Hypothalamus (tissue), 51 donors: ENCODE measurements at regions not wholly inside any gene's neighbourhood (a gene's known extent, or its start where the extent isn't known, plus 50 kb on each side); places are given as distances from the start of the nearest gene placed in this dataset.
A peak's percentile ranks its signal among the peaks of the same experiment; 100 is the strongest.
"Not testable (repeated sequence)": the region's sequence is repeated elsewhere in the genome, so short reads cannot be mapped to it uniquely, and the experiment has no call there.

Source experiments
- DNase-seq, 51 donors: peaks; one replicate each; lab custom pipeline; 2025; lab: John Stamatoyannopoulos, UW

DNA sequence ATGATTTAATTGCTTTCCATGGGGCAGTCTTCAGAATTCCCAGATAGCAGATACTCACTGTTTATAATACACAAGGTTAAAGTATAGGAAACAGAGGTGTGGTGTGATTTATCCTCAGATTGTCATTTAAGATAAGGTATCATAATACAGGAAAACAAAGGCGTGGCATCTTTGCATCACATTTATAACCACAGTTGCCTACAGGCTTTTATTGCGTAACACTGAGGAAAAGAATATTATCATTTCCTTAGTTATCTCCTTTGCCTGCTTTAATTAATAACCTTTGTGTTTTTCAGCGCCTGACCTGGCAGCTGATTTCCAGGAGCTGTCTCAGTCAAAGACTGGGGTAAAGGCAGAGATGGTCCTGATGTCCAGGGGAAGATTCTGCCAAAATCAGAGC, 68.8 kb downstream of the SSX7 start:
- DNase-seq, result no peak

DNA sequence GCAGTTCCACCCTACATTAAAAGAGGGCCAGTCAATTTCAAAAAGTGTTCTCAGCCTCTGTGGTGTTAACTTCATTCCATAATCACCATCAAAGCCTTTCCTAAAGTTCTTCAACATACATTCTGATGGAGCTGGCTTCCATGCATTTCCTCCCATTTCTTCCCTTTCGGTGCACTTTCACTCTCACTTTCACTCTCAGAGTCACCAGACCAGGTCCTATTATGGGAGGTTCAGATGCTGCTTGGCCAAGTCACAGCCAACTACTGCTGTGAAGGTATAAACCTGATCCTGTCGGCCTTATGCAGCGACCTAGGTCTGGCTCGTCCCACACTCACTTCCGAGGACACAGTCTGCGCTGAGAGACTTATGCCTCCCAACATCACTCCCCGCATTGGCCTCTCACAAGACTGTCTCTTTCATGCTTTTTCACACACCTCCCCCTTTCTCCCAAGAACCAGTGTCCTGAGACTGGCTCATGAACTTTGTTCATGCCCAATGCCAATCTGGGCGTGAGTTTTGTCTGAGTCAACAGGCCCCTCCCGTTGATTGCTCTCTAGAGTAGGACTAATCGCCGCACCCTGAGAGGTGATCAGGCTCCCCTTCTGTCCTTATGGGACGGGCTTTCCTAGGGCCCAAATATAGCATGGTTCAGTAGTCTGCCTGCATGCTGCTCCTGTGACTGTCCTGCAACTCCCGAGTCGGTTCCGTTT, 60.8 kb upstream of the XAGE1B start:
- no peak for DNase-seq

- no peak for DNase-seq
These were observed 60.1 kb upstream of the XAGE1B start for GRCh38 chrX:52576946-52577345.

GRCh38 chrX:52576474-52576873, 59.6 kb upstream of the XAGE1B start:
- DNase-seq, result no peak

DNA sequence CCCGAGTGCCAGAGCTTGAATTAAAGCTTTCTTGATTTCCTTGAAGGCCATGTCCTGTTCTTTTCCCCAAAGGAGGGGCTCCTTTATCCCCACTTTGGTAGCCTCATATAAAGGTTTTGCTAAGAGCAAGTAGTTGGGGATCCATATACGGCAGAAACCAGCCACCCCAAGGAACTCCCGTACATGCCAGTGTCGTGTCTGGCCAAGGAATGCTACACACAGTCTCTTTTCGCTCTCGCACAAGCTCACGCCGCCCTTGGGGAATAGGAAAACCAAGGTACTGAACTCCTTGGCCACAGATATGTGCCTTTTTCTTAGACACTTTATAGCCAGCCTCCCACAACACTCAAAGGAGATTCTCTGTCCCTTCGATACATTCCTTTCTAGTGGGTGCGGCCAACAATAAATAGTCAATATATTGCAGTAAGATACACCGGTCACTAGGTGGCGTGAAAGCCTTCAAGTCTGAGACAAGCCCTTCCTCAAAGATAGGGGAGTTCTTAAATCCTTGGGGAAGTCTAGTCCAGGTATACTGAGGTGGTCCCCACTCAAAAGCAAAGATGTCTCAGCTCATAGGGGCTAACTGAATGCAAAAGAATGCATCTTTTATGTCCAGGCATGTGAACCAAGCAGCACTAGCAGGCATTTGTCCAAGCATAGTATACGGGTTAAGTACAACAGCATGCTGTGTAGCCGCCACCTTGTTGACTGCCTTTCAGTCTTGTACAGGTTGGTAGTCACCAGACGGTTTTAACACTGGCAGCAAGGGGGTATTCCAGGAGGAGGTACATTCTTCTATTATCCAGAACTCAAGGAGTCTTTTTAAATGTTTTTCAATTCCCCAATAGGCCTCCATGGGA, 57.8 kb upstream of the XAGE1B start:
- peak in 13 of 51 donors; percentile 0 to 14 (median 1) for DNase-seq

GRCh38 chrX:52568146-52568545, 51.3 kb upstream of the XAGE1B start:
- not testable (repeated sequence) for DNase-seq
